GM10266 (cell line): ENCODE measurements at regions not wholly inside any gene's neighbourhood (a gene's known extent, or its start where the extent isn't known, plus 50 kb on each side); places are given as distances from the start of the nearest gene placed in this dataset.

Experiments used
- DNase-seq: peaks from one replicate; pipeline ENCODE4 v3.0.0; 2012; ENCODE audit errors: extremely low spot score
- TF ChIP-seq, protein P1 (sequence below): IDR thresholded peaks from 2 replicates; pipeline ENCODE4 v1.5.1; 2012; ENCODE audit warnings: mild to moderate bottlenecking, low read depth; ENCODE audit not compliant: control insufficient read depth, insufficient read depth; ENCODE audit errors: missing control alignments

- TF ChIP-seq, protein P1, sequence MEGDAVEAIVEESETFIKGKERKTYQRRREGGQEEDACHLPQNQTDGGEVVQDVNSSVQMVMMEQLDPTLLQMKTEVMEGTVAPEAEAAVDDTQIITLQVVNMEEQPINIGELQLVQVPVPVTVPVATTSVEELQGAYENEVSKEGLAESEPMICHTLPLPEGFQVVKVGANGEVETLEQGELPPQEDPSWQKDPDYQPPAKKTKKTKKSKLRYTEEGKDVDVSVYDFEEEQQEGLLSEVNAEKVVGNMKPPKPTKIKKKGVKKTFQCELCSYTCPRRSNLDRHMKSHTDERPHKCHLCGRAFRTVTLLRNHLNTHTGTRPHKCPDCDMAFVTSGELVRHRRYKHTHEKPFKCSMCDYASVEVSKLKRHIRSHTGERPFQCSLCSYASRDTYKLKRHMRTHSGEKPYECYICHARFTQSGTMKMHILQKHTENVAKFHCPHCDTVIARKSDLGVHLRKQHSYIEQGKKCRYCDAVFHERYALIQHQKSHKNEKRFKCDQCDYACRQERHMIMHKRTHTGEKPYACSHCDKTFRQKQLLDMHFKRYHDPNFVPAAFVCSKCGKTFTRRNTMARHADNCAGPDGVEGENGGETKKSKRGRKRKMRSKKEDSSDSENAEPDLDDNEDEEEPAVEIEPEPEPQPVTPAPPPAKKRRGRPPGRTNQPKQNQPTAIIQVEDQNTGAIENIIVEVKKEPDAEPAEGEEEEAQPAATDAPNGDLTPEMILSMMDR: no peak
- no peak for DNase-seq
These were observed 51.3 kb upstream of the PFKP start for GRCh38 chr10:3016016-3016415.

DNA sequence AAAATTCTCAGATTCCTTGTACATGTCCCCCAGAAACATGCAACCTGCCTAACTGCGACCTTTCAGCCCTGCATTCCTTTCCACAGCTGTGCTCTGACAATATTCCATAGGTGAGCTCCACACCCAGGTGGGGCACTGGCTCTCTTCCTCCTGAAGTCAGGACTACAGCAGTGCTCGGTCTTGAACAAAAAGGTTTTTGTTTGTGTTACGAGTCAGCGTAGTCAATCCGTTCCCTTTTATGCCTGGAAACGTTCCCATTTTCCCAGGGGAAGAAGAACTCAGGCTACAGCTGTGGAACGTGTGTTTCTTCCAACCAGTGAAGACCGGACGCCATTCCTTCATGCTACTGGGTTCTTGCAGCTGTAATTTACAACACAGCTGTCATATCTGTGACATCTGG lies 52.4 kb upstream of the PFKP start:
- TF ChIP-seq, protein P1: no peak
- DNase-seq: no peak

DNA sequence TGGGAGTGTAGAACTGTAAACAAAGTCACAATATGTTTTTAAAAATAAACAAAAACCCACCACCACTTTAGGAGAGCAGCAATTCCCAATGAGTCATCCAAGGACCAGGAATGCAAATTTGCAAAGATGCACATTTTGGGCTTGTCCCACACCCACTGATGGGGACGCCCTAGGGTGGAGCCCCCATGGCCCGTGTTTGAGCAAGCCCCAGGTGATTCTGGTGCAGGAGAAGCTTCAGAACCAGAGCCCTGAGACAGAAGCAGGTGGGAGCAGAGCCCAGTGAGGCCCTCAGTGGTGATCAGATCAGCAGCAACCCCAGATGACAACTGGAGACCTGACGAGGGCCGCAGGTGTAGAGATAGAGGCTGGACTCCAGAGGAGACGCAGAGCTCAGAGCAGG lies 55.1 kb upstream of the PFKP start:
- no peak for DNase-seq
- TF ChIP-seq, protein P1: no peak

DNA sequence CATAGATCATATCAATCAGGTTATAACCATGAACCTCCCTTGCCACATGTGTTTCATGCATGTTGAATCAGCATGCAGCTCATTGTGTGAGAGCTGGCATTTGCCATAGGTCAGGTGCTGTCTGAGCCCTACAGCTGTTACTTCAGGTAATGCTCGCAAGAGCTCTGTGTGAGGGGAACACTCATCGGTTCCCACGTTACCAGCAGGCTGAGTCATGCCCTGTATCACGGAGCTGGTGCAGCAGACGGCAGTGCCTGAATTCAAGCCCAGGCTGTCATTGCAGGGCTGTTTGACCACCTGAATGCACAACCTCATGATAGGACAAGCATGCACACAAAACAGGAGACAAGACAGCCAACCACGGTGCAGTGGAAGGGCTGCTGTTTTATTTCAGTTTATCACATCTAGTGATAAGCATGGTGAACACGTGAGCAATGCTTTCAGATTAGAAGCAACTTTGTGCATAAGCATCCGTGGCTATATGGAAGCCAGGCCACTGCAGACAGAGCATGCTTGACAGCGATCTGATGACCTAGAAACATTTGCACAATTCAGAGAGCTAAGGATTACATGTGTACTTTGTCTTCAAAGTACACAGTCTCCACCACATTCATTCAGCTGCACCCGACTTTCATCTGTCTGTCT lies 56.4 kb upstream of the PFKP start:
- TF ChIP-seq, protein P1: no peak
- no peak for DNase-seq

DNA sequence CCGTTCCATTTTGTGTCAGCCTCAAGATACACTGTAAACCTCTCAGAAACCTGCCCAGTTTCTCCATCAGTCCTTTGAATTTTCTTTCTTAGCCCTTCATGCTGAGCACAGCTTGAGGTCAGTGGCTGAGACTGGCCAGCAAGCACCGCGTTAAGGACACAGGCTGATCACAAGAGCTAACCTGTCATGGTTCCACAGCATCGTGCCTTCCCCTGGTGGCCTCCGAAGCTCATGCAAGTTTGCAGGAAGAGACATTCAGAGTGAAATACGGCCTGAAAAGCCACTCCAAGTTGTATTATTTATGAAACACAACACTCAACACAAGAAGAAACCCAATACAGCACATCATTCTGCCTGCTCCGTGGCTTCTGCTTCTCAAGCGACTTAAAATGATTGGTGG lies 57.0 kb upstream of the PFKP start:
- no peak for DNase-seq
- TF ChIP-seq, protein P1: no peak

GRCh38 chr10:3009341-3009740 lies 58.0 kb upstream of the PFKP start:
- DNase-seq: no peak
- TF ChIP-seq, protein P1: no peak

DNA sequence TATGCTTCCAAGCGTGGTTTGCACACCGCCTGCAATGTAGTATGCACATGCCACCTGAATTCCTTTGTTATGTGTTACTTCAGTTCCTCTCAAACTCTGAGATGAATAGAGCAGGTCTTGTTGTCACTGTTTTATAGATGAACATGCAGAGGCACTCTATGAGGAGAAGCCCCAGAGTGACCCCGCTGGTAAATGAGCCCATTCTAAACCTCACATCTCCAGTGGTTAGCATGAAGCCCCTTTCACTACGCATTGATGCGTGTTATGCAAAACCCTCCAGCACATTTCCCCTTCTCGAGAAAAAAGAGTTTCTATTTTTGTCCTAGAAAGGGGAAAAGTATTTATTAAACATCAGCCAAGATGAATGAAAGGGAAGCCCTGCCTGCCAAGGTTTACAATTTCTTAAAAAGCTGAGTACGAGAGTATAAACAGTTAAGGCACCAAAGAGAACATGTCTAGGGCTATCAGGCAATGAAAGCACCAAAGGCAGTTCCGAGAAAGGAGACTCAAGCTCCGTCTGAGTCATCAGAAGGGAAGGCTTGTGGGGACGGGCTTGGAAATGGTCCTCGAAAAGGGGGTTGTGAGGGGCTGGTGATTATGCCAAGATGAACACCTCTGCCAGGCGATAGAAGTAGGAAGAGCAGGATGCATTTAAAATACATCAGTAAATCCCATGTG lies 58.7 kb upstream of the PFKP start:
- DNase-seq: no peak
- TF ChIP-seq, protein P1: no peak
